ENCODE measurements at regions not wholly inside any gene's neighbourhood (a gene's known extent, or its start where the extent isn't known, plus 50 kb on each side); places are given as distances from the start of the nearest gene placed in this dataset.

DNA sequence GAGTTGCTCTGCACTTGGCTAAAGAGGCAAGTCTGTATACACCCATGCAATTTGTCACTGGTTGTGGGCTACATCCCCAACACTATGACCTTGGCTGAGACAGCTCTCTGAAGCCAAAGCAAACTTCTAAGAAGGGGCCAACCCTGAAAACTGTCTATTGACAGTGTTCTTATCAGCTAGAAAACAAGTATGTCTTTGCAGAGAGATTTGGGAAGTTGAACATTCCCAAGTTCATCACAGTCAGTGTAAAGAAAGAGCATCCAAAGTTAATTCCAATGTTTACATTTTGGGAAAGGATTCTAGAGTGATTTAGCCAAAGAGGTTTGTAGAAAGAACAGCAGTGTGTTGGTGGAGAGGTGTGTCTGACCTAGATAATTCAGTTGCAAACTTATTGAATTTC lies 711.1 kb upstream of the CHD1 start:
- no peaks in the 10 kb centered on the region for H3K9me3 ChIP-seq (ENCODE audit: insufficient read depth, low read length)
- no peak overlapping the region for H3K9ac ChIP-seq (ENCODE audit: insufficient read length, low read depth)
- DNase-seq (ENCODE audit: low read depth, low spot score): no peak
- no peak for TF ChIP-seq YY1 (IDR thresholded peaks at IDR 0.05; ENCODE audit: insufficient read depth, insufficient read length)
- no peak for TF ChIP-seq SUZ12 (IDR thresholded peaks at IDR 0.05; ENCODE audit: extremely low read depth, insufficient read depth, insufficient read length)
- TF ChIP-seq ZNF274 (IDR thresholded peaks at IDR 0.05; ENCODE audit: low read depth, low read length): no peak
- H3K4me3 ChIP-seq (ENCODE audit: insufficient read length, low read depth): no peak overlapping the region
- no peaks in the 10 kb centered on the region for H3K4me1 ChIP-seq (ENCODE audit: insufficient read depth, insufficient read length)
- no peaks in the 10 kb centered on the region for H3K36me3 ChIP-seq (ENCODE audit: insufficient read depth, insufficient read length, low read length)
- no peaks in the 10 kb centered on the region for H3K27me3 ChIP-seq (ENCODE audit: insufficient read depth, insufficient read length)

DNA sequence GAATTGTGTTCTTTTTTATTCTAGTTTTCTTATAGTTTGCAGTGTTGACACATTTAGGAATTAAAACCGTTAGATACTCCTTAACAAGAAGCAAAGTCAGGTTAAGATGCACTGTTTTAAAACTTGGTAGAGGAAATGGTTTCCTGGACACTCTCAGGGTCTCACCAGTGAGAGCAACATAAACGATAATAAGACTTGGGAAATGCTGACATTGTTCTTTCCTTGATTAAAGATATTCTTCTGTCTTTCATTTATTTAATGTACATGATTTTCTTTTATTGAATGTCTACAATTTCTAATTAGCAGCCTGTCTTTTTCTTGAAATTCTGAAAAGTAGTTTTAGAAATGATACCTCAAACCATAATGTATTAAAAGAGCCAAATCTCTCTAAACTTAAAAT lies 707.9 kb upstream of the CHD1 start:
- Histone ChIP-seq H3K9ac (ENCODE audit: insufficient read length, low read depth) (no peak overlapping the region), H3K4me1 (ENCODE audit: insufficient read depth, insufficient read length) (no peaks in the 10 kb centered on the region), H3K4me3 (ENCODE audit: insufficient read length, low read depth) (no peak overlapping the region), H3K36me3 (ENCODE audit: insufficient read depth, insufficient read length, low read length) (no peaks in the 10 kb centered on the region), H3K27me3 (ENCODE audit: insufficient read depth, insufficient read length) (no peaks in the 10 kb centered on the region), H3K9me3 (ENCODE audit: insufficient read depth, low read length) (no peaks in the 10 kb centered on the region)
- TF ChIP-seq ZNF274 (IDR thresholded peaks at IDR 0.05; ENCODE audit: low read depth, low read length) (no peak), YY1 (IDR thresholded peaks at IDR 0.05; ENCODE audit: insufficient read depth, insufficient read length) (no peak), SUZ12 (IDR thresholded peaks at IDR 0.05; ENCODE audit: extremely low read depth, insufficient read depth, insufficient read length) (no peak)
- DNase-seq (ENCODE audit: low read depth, low spot score): no peak

DNA sequence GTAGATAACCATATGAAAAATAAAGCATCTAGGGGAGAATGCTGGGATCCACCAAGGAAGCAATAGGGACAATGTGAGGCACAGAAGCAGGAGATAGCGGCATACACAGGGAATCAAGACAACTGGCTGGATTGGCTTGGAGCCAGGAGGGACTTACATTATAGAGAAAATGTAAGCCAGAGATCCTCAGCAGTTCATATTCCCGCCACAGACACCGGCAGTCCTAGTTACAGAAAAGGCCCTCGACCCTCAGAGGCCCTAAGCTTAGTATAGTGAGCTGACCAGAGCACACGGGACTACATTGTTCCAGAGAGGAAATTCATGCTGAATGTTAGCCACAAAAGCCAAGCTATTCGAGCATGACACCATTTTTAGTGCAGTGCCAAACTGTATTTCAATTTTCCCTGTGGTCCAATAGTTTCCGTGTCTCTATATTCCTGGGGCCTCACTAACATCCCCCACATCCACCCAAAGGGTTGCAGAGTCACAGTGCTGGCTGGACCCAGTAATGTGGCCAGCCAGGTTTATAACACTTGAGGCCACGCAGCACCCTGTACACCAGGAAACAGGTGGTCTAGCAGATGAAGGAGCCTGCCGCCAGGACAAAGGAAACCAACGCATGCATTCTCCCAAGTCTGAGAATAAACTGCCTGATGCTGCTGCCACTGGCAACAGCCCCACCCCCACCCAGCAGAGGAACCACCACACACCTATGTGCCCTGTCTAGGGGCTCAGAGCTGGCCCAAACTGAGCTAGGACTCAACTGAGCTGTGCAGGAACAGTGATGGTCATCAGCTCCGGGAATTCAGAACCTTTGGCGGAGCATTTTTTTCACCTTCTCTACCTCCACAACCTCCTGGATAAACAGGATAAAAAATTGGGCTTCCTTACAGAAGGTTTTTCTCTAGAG lies 693.2 kb upstream of the CHD1 start:
- Histone ChIP-seq H3K27me3 (ENCODE audit: insufficient read depth, insufficient read length) (no peaks in the 10 kb centered on the region), H3K9me3 (ENCODE audit: insufficient read depth, low read length) (no peaks in the 10 kb centered on the region), H3K4me1 (ENCODE audit: insufficient read depth, insufficient read length) (no peaks in the 10 kb centered on the region), H3K4me3 (ENCODE audit: insufficient read length, low read depth) (no peak overlapping the region), H3K36me3 (ENCODE audit: insufficient read depth, insufficient read length, low read length) (no peaks in the 10 kb centered on the region), H3K9ac (ENCODE audit: insufficient read length, low read depth) (no peak overlapping the region)
- TF ChIP-seq YY1 (IDR thresholded peaks at IDR 0.05; ENCODE audit: insufficient read depth, insufficient read length): no peak
- no peak for TF ChIP-seq SUZ12 (IDR thresholded peaks at IDR 0.05; ENCODE audit: extremely low read depth, insufficient read depth, insufficient read length)
- TF ChIP-seq ZNF274 (IDR thresholded peaks at IDR 0.05; ENCODE audit: low read depth, low read length): no peak
- no peak for DNase-seq (ENCODE audit: low read depth, low spot score)

DNA sequence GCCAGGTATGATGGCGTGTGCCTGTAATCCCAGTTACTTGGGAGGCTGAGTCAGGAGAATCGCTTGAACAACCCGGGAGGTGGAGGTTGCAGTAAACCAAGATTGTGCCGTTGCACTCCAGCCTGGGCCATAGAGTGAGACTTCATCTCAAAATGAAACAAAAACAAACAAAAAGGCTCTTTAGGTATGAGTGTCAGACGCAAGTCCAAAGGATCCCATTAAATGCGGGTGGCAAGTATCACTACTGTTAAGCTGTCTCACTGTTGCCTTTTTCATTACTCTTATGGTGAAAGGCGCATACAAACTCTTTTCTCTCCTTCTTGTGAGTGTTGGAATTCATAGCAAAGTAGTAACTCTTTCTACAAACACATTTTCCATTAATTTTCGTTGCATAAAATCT lies 688.5 kb upstream of the CHD1 start:
- no peak overlapping the region for H3K9ac ChIP-seq (ENCODE audit: insufficient read length, low read depth)
- H3K27me3 ChIP-seq (ENCODE audit: insufficient read depth, insufficient read length): no peaks in the 10 kb centered on the region
- H3K9me3 ChIP-seq (ENCODE audit: insufficient read depth, low read length): no peaks in the 10 kb centered on the region
- TF ChIP-seq ZNF274 (IDR thresholded peaks at IDR 0.05; ENCODE audit: low read depth, low read length) (no peak), SUZ12 (IDR thresholded peaks at IDR 0.05; ENCODE audit: extremely low read depth, insufficient read depth, insufficient read length) (no peak), YY1 (IDR thresholded peaks at IDR 0.05; ENCODE audit: insufficient read depth, insufficient read length) (no peak)
- no peaks in the 10 kb centered on the region for H3K36me3 ChIP-seq (ENCODE audit: insufficient read depth, insufficient read length, low read length)
- H3K4me3 ChIP-seq (ENCODE audit: insufficient read length, low read depth): no peak overlapping the region
- no peak for DNase-seq (ENCODE audit: low read depth, low spot score)
- H3K4me1 ChIP-seq (ENCODE audit: insufficient read depth, insufficient read length): no peaks in the 10 kb centered on the region

DNA sequence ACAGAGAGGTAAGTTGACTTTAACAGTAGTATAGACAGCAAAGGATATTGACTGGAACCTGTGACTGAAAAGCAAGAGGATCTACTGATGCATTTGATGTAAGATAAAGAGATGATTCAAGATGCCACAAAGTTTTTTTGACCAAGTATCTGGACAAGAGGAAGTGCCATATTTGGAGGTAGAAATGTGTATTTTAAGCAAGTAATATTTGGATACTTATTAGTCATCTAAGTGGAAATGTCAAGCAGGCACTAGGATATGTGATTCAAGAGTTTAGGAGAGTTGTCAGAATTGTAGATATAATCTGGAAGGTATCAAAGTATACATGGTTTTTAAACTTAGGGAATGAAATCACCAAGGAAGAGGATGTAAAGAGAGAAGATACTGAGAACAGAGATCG lies 686.1 kb upstream of the CHD1 start:
- DNase-seq (ENCODE audit: low read depth, low spot score): no peak
- Histone ChIP-seq H3K4me1 (ENCODE audit: insufficient read depth, insufficient read length) (no peaks in the 10 kb centered on the region), H3K36me3 (ENCODE audit: insufficient read depth, insufficient read length, low read length) (no peaks in the 10 kb centered on the region), H3K9me3 (ENCODE audit: insufficient read depth, low read length) (no peaks in the 10 kb centered on the region), H3K4me3 (ENCODE audit: insufficient read length, low read depth) (no peak overlapping the region), H3K9ac (ENCODE audit: insufficient read length, low read depth) (no peak overlapping the region), H3K27me3 (ENCODE audit: insufficient read depth, insufficient read length) (no peaks in the 10 kb centered on the region)
- TF ChIP-seq ZNF274 (IDR thresholded peaks at IDR 0.05; ENCODE audit: low read depth, low read length): no peak
- TF ChIP-seq SUZ12 (IDR thresholded peaks at IDR 0.05; ENCODE audit: extremely low read depth, insufficient read depth, insufficient read length): no peak
- TF ChIP-seq YY1 (IDR thresholded peaks at IDR 0.05; ENCODE audit: insufficient read depth, insufficient read length): no peak

DNA sequence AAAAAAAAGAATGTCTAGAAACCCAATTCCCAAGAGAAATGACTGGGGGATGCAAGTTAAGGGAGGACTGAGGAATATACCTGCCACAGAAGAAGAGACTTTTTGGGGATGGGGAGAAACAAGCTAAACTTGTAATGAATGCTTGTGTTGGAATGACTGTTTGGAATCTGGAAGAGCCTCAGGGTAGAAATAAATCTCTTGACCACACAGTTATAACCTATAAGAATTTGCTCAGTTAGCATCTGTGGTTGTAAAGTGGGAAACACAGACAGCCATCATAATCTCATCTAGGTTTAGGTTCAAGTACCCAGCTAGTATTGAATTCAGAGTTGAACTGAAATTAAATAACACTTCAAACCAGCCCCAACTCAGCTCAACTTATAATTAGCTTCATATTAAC lies 678.3 kb upstream of the CHD1 start:
- no peaks in the 10 kb centered on the region for H3K9me3 ChIP-seq (ENCODE audit: insufficient read depth, low read length)
- TF ChIP-seq SUZ12 (IDR thresholded peaks at IDR 0.05; ENCODE audit: extremely low read depth, insufficient read depth, insufficient read length): no peak
- TF ChIP-seq YY1 (IDR thresholded peaks at IDR 0.05; ENCODE audit: insufficient read depth, insufficient read length): no peak
- no peak for TF ChIP-seq ZNF274 (IDR thresholded peaks at IDR 0.05; ENCODE audit: low read depth, low read length)
- DNase-seq (ENCODE audit: low read depth, low spot score): no peak
- H3K9ac ChIP-seq (ENCODE audit: insufficient read length, low read depth): no peak overlapping the region
- no peaks in the 10 kb centered on the region for H3K36me3 ChIP-seq (ENCODE audit: insufficient read depth, insufficient read length, low read length)
- no peaks in the 10 kb centered on the region for H3K4me1 ChIP-seq (ENCODE audit: insufficient read depth, insufficient read length)
- H3K27me3 ChIP-seq (ENCODE audit: insufficient read depth, insufficient read length): no peaks in the 10 kb centered on the region
- no peak overlapping the region for H3K4me3 ChIP-seq (ENCODE audit: insufficient read length, low read depth)

DNA sequence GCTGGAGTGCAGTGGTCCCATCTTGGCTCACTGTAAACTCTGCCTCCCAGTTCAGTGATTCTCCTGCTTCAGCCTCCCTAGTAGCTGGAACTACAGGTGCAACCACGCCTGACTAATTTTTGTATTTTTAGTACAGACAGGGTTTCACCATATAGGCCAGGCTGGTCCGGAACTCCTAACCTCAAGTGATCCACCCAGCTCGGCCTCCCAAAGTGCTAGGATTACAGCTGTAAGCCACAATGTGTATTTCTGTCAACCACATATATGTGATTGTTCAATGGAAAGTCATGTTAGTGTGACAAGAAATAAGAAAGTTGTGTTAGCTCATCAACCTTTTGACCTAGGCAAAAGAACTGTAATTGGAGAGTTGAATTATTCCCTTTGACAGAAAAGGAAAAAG lies 677.1 kb upstream of the CHD1 start:
- TF ChIP-seq ZNF274 (IDR thresholded peaks at IDR 0.05; ENCODE audit: low read depth, low read length) (no peak), SUZ12 (IDR thresholded peaks at IDR 0.05; ENCODE audit: extremely low read depth, insufficient read depth, insufficient read length) (no peak), YY1 (IDR thresholded peaks at IDR 0.05; ENCODE audit: insufficient read depth, insufficient read length) (no peak)
- no peak overlapping the region for H3K9ac ChIP-seq (ENCODE audit: insufficient read length, low read depth)
- DNase-seq (ENCODE audit: low read depth, low spot score): no peak
- no peaks in the 10 kb centered on the region for H3K9me3 ChIP-seq (ENCODE audit: insufficient read depth, low read length)
- no peaks in the 10 kb centered on the region for H3K36me3 ChIP-seq (ENCODE audit: insufficient read depth, insufficient read length, low read length)
- H3K4me3 ChIP-seq (ENCODE audit: insufficient read length, low read depth): no peak overlapping the region
- H3K4me1 ChIP-seq (ENCODE audit: insufficient read depth, insufficient read length): no peaks in the 10 kb centered on the region
- H3K27me3 ChIP-seq (ENCODE audit: insufficient read depth, insufficient read length): no peaks in the 10 kb centered on the region
